ENCODE measurements at regions not wholly inside any gene's neighbourhood (a gene's known extent, or its start where the extent isn't known, plus 50 kb on each side); places are given as distances from the start of the nearest gene placed in this dataset.
"Not testable (repeated sequence)": the region's sequence is repeated elsewhere in the genome, so short reads cannot be mapped to it uniquely, and the experiment has no call there.

DNA sequence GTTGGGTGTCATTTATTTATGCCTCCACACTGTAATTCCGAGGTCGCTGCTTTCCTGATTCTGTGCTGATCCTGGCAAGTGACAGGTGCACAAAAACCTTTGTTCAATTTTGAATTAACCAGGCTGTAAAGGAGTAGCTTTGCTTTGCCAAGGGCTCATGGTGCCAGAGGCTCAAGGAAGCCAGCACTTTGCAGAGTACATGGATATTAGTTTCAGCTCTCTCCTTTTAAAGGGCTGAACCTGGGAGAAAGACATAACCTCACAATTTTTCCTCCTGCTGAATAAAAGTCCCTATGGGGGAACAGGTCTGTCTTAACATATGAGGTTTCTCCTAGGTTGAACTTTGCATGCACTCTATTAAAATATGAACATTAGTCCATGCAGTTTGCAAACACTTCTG, 227.6 kb upstream of the WSB1 start:
- no peak for DNase-seq

- DNase-seq: no peak
These were observed 223.9 kb upstream of the WSB1 start for GRCh38 chr17:27069842-27070508.

DNA sequence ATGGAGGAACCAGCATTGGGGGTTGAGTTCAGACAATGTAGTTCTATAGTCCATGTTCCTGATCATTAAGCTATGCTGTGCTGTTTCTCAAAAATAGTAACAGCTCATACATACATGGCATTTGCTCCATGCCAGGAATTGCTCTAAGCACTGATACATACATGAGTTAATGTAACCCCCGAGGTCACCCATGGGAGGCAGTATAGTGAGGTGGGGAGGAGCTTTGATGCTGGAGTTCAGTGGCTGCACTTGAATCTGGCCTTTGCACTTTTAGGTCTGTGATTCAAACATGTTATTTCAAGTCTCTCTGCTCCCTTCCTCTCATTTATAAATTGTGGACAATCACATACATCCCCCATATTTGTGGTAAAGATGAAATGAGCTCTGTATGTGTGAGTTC, 223.1 kb upstream of the WSB1 start:
- DNase-seq: no peak

- DNase-seq: no peak
These were observed 221.0 kb upstream of the WSB1 start for GRCh38 chr17:27072885-27073284.

GRCh38 chr17:27076814-27077213, 217.1 kb upstream of the WSB1 start:
- no peak for DNase-seq

DNA sequence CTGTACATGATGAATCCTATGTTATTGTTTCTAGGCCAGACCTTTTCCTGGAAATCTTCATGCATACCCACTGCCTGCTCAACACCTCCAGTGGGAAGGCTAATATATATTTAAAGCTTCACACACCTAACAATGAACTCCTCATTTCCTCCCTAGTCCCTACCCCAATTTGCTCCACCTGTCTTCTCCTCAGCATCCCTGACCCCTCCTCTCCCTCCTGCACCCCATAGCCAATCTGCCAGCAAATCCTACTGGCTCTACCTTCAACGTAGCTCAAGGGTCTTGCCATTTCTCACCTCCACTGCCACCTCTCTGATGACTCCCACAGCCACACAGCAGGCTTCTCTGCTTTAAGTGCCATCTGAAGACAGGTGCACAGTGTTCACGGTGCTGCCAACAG, 215.6 kb upstream of the WSB1 start:
- no peak for DNase-seq

DNA sequence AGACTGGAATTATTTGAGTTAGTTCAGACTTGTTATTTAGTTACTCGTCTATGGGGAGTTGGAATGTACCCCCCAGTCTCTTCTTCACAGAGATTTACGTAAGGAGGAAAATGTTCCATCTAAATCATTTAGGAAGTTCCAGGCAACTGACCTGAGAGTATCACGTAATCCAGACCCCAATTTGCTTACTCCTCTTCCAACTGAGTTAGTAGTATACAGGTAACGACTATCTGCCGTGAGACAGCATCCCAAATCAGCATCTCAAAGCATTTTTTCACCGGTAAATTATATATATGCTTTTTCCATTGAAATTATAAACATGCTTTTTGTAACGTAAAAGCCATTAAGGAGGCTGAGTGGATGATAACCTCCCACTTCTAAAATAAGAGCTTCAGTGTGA, 214.3 kb upstream of the WSB1 start:
- DNase-seq: no peak

DNA sequence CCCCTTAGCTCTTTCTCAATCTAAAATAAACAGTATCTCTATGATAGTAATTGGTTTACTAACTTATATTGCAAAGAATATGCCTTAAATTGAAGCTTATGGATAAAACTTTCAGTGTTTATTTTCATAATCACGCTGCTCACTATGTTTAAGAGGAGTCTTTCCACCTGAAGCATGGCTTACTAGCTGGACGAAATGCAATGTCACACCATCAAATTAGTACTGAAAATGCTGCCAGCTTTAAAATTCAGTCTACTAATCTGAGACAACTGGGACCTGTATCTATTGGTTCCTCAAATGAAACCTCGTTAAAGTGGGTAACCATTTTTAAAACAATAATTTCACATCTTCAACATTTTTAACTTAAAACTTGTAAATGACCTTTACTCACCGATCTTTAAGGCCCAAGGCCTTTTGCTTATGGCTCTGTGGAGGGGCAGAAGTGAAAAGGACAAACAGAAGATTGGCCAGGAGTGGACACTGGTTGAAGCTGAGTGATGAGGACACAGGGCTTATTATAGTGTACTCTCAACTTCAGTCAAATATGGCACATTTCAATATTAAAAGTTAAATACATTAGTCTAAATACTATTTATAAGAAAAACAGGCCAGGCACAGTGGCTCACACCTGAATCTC, 212.8 kb upstream of the WSB1 start:
- no peak for DNase-seq

GRCh38 chr17:27082023-27082774, 211.7 kb upstream of the WSB1 start:
- DNase-seq: no peak

- DNase-seq: no peak
These were observed 211.1 kb upstream of the WSB1 start for GRCh38 chr17:27082775-27083154.

DNA sequence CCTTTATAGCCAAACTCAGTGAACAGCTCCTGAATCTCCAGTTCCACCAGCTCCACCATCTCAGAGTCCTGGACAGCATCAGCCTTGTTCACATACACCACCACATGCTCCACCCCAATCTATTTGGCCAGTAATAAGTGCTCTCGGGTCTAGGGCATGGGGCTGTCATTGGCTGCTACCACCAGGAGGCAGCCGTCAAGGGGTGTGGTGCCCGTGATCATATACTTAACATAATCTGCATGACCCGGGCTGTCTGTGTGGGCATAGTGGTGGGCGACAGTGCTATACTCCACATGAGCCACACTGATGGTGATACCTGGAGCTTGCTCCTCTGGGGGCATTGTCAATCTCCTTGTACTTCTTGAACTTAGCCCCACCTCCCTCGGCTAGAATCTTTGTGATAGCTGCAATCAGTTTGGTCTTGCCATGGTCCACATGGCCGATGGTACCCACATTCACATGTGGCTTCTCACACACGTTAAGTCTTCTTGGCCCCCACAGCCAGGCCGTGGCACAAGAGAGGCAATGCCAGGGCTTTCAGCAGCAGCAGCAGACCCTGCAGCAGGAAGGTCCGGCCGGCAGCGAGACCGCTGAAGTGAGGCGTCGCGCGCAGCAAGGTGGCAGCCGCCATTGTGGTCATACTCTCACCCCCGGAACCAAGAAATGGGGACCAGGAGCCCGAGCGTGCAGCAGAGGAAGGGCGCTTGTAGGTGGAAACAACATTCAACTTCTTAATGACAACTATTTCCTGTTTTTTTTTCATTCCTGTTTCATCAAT, 210.3 kb upstream of the WSB1 start:
- no peak for DNase-seq

GRCh38 chr17:27085517-27085916, 208.4 kb upstream of the WSB1 start:
- no peak for DNase-seq

- no peak for DNase-seq
These were observed 207.4 kb upstream of the WSB1 start for GRCh38 chr17:27086526-27086925.

DNA sequence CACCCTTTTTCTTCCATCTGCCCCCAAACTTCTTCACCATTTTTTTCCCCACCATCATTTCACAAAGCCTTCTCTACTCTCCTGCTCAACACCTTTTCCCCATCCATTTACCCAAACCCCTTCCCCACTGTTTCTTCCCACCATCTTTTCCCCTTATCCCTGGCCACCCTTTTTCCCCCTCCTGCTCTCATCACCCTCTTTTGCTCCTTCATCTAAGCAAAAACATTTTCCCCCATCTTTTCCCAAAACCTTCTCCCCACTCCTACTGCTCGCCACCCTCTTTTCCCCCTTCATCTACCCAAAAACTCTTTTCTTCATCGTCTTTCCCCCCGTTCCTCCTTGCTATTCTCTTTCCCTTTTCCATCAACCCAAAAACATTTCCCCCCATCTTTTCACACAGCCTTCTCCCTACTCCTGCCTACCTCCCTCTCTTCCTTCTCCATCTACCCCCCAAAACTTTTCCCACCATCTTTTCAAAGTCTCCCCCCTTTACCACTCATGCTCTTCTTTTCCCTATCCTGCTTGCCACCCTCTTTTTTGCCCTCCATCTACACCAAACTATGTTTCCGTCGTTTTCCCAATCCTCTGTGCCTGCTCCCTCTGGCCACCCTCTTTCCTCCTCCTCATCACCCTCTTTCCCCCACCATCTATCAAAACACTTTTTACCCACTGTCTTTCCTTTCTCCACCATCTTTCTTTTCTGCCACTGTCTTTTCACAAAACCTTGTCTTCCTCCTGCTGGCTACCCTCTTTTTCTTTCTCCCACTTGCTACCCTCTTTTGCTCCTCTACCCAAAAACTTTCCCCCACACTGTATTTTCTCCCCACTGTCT, 205.8 kb upstream of the WSB1 start:
- DNase-seq: no peak

DNA sequence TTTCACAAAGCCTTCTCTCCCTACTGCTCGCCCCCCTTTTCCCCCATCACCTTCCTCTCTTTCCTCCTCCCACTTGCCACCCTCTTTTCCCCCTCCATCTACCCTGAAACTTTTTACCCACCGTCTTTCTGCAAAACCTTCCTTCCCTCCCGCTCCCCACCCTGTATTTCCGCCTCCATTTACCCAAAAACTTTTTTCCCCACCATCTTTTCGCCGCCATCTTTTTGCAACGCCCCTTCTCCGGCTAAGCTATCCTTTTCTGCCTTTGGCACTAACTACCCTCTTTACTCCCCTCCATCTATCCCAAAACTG, 205.2 kb upstream of the WSB1 start:
- DNase-seq: no peak

GRCh38 chr17:27089079-27089928, 204.6 kb upstream of the WSB1 start:
- DNase-seq: not testable (repeated sequence)

DNA sequence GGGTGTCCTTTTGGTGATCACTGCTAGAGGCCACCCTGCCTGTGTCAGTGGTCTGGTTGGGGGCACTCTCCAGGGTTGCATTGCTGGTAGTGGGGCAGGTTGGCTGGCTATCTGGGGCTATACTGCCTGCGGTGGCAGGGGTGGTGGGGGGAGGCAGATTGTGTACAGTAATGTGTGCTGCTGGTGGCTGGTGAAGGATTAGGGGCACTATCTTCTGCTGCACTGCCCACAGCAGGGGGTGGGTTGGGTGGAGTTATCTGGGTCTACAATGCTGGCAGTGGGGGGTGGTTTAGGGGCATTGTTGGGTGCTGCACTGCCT, 204.0 kb upstream of the WSB1 start:
- DNase-seq: no peak

DNA sequence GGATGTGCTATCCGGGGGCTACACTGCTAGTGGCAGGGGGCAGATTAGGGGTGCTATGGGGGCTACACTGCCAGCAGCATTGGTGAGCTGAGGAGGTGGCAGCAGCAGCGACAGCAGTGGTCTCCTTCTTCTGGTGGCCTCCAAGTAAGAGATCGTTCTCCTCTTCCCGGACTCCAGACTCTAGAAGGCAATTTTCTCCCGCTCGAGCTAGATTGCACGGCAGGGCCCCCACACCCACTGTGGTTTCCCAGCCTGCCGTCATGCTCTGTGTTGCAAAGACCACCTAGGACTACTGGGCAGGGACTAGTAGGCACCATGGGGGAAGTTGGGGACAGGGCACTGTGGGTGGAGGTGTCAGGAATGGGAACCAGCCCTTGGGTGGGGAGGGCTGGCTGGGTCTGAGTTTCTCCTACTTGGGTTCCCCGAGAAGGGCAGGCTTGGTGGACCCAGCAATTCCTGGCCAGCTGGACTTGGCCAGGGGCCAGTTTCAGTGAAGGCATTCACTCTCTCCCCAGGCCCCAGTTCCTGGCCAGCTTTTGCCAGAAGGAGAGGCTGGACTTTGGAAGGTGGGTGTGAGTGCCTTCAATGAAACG, 203.4 kb upstream of the WSB1 start:
- not testable (repeated sequence) for DNase-seq

- no peak for DNase-seq
These were observed 202.8 kb upstream of the WSB1 start for GRCh38 chr17:27091043-27091497.

GRCh38 chr17:27094179-27094578, 199.7 kb upstream of the WSB1 start:
- DNase-seq: not testable (repeated sequence)

GRCh38 chr17:27095821-27096220, 198.1 kb upstream of the WSB1 start:
- DNase-seq: not testable (repeated sequence)
